SU-DHL-6 (cell line): ENCODE measurements at regions not wholly inside any gene's neighbourhood (a gene's known extent, or its start where the extent isn't known, plus 50 kb on each side); places are given as distances from the start of the nearest gene placed in this dataset.

Experiments used
- CTCF ChIP-seq: fragments of 200-600 bp; sonication (generic); IDR thresholded peaks from one replicate; pipeline ENCODE4 v1.5.1; 2017; ENCODE audit warnings: antibody characterized with exemption, mild to moderate bottlenecking, low read length, moderate library complexity; ENCODE audit not compliant: insufficient read depth, poor library complexity, severe bottlenecking
- EZH2phosphoT487 ChIP-seq: fragments of 200-600 bp; sonication (generic), shearing (Covaris generic); conservative IDR thresholded peaks from 2 replicates; pipeline ENCODE4 v1.6.1; 2018; ENCODE audit warnings: mild to moderate bottlenecking, antibody characterized with exemption, low read length, moderate library complexity, mixed read lengths

DNA sequence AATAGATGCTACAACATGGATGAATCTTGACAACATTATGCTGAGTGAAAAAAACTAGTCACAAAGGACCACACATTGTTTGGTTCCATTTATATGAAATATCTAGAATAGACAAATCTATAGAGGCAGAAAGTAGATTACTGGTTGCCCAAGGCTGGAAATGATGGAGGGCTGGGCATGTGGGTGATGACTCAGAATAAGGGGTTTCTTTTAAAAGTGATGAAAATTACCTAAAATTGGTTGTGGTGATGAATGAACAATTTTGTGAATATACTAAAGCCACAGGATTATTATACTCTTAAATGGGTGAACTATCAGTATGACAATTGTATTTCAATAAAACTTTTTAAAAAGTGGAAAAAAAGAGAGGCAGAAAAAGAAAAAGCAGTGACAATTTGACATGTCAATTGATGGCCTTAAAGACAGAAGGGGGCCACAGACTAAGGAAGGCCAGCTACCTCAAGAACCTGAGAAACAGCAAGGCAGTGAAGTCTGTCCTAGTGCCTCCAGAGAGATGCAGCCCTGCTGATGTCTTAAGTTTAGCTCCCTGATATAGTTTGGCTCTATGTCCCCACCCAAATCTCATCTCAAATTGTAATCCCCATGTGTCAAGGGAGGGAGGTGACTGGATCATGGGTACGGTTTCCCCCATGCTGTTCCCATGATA lies 182.7 kb downstream of the PIK3R1 start:
- TF ChIP-seq CTCF (no peak), EZH2phosphoT487 (no peak)
